ENCODE measurements at regions not wholly inside any gene's neighbourhood (a gene's known extent, or its start where the extent isn't known, plus 50 kb on each side); places are given as distances from the start of the nearest gene placed in this dataset.

- DNase-seq (ENCODE audit: low read depth in 2 of 2), result no peak
Observed at GRCh38 chr6:3526962-3527650, 70.3 kb upstream of the SLC22A23 start.

- no peak for DNase-seq (ENCODE audit: low read depth in 2 of 2)
Observed at GRCh38 chr6:3525915-3526314, 69.1 kb upstream of the SLC22A23 start.

GRCh38 chr6:3524456-3524855 is 67.6 kb upstream of the SLC22A23 start:
- no peak for DNase-seq (ENCODE audit: low read depth in 2 of 2)

GRCh38 chr6:3523966-3524365 is 67.1 kb upstream of the SLC22A23 start:
- DNase-seq (ENCODE audit: low read depth in 2 of 2), result no peak

- no peak for DNase-seq (ENCODE audit: low read depth in 2 of 2)
Observed at GRCh38 chr6:3523271-3523670, 66.4 kb upstream of the SLC22A23 start.

- DNase-seq (ENCODE audit: low read depth in 2 of 2), result peak; percentile 54
Observed at GRCh38 chr6:3522561-3523260, 65.9 kb upstream of the SLC22A23 start.

- DNase-seq (ENCODE audit: low read depth in 2 of 2), result no peak
Observed at GRCh38 chr6:3520281-3521230, 63.7 kb upstream of the SLC22A23 start.

GRCh38 chr6:3518356-3519190 is 61.7 kb upstream of the SLC22A23 start:
- DNase-seq (ENCODE audit: low read depth in 2 of 2), result no peak

GRCh38 chr6:3517350-3517749 is 60.5 kb upstream of the SLC22A23 start:
- DNase-seq (ENCODE audit: low read depth in 2 of 2), result peak; percentile 87 to 88

GRCh38 chr6:3516092-3516491 is 59.2 kb upstream of the SLC22A23 start:
- no peak for DNase-seq (ENCODE audit: low read depth in 2 of 2)

GRCh38 chr6:3515669-3516068 is 58.8 kb upstream of the SLC22A23 start:
- DNase-seq (ENCODE audit: low read depth in 2 of 2), result no peak

GRCh38 chr6:3513416-3513815 is 56.6 kb upstream of the SLC22A23 start:
- DNase-seq (ENCODE audit: low read depth in 2 of 2), result no peak

GRCh38 chr6:3512832-3513231 is 56.0 kb upstream of the SLC22A23 start:
- no peak for DNase-seq (ENCODE audit: low read depth in 2 of 2)

GRCh38 chr6:3510617-3511016 is 53.8 kb upstream of the SLC22A23 start:
- DNase-seq (ENCODE audit: low read depth in 2 of 2), result no peak

GRCh38 chr6:3510178-3510577 is 53.3 kb upstream of the SLC22A23 start:
- no peak for DNase-seq (ENCODE audit: low read depth in 2 of 2)

- DNase-seq (ENCODE audit: low read depth in 2 of 2), result no peak
Observed at GRCh38 chr6:3509336-3509735, 52.5 kb upstream of the SLC22A23 start.

- DNase-seq (ENCODE audit: low read depth in 2 of 2), result no peak
Observed at GRCh38 chr6:3506751-3507383, 50.0 kb upstream of the SLC22A23 start.

All from fibroblast of skin of left biceps (primary cell).